Naive B cell (primary cell): ENCODE measurements at regions not wholly inside any gene's neighbourhood (a gene's known extent, or its start where the extent isn't known, plus 50 kb on each side); places are given as distances from the start of the nearest gene placed in this dataset.

Experiments used
- ATAC-seq, 2 donors: fragments of 150-1000 bp; cut with Tn5 transposase; 2 replicates each; pipeline ENCODE4 v1.10.0; 2021; ENCODE audit warnings: low read depth in 2 of 2, mild to moderate bottlenecking in 2 of 2, moderate library complexity in 2 of 2
- DNase-seq: peaks from one replicate; pipeline ENCODE4 v3.0.0; 2022
- H3K27ac Mint-ChIP-seq, 6 donors: one replicate each; pipeline ENCODE4 v1.8.0; 2020 to 2022; ENCODE audit warnings: mild to moderate bottlenecking in 6 of 6, mixed read lengths in 6 of 6, moderate library complexity in 5 of 6, inconsistent platforms in 2 of 6
- H3K27me3 Mint-ChIP-seq, 3 donors: one replicate each; pipeline ENCODE4 v1.8.0; 2021 to 2022; ENCODE audit warnings: mixed read lengths in 3 of 3, mild to moderate bottlenecking in 1 of 3
- H3K36me3 Mint-ChIP-seq, 2 donors: one replicate each; pipeline ENCODE4 v1.8.0; 2020 to 2022; ENCODE audit warnings: mixed read lengths in 2 of 2, inconsistent platforms in 1 of 2, mild to moderate bottlenecking in 1 of 2
- H3K4me1 Mint-ChIP-seq, 3 donors: one replicate each; pipeline ENCODE4 v1.8.0; 2020 to 2022; ENCODE audit warnings: mixed read lengths in 3 of 3, inconsistent platforms in 1 of 3, mild to moderate bottlenecking in 1 of 3, moderate library complexity in 1 of 3
- H3K4me3 Mint-ChIP-seq, 8 donors: one replicate each; pipeline ENCODE4 v1.8.0; 2020 to 2022; ENCODE audit warnings: mild to moderate bottlenecking in 8 of 8, mixed read lengths in 8 of 8, moderate library complexity in 8 of 8, inconsistent platforms in 2 of 8
- H3K9me3 Mint-ChIP-seq, 7 donors: one replicate each; pipeline ENCODE4 v1.8.0; 2020 to 2022; ENCODE audit warnings: mixed read lengths in 7 of 7, mild to moderate bottlenecking in 5 of 7, inconsistent platforms in 2 of 7, moderate library complexity in 1 of 7

DNA sequence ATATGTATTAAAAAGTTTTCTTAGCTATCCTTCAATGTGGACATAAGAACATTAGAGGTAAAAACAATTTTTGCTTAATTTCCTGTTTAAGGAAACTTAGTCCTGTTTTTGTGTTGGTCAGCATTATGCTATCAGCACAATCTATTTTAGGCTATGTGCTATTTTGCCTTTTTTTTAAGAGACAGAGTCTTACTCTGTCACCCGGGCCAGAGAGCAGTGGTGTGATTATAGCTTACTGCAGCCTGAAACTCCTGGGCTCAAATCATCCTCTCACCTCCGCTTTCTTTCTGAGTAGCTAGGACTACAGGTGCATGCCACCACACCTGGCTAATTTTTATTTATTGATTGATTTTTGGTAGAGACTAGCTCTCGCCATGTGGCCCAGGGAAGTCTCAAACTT, 199.1 kb upstream of the TMPRSS15 start:
- H3K27me3 Mint-ChIP-seq = peaks cover 0 to 2% (median 0%) of the 10 kb centered on the region in 3 donors
- H3K4me3 Mint-ChIP-seq = no peak overlapping the region
- DNase-seq (no peak), ATAC-seq (no peak)
- H3K27ac Mint-ChIP-seq = no peak overlapping the region
- peaks cover 0 to 14% (median 5%) of the 10 kb centered on the region in 7 donors for H3K9me3 Mint-ChIP-seq
- no peaks in the 10 kb centered on the region for H3K36me3 Mint-ChIP-seq
- no peaks in the 10 kb centered on the region for H3K4me1 Mint-ChIP-seq

DNA sequence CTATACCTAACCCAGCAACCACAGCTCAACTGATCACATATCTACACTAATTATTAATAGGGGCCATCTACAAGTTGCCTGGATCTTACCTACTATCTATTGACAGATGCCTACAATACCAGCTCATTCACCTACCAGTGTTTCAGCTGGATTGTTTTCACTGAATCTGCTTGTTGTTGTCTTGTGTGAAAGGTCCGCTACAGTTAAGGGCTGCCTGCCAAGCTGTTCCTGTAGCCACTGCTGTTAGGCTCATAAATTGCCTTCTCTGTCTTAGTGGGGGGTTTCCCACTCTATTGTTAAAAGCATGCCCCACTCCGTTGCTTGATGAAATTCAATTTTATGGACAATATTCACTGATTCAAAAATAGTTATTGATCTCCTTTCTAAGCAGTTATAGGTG, 199.7 kb upstream of the TMPRSS15 start:
- DNase-seq = no peak
- ATAC-seq = no peak
- no peak overlapping the region for H3K27ac Mint-ChIP-seq
- peaks cover 0 to 11% (median 5%) of the 10 kb centered on the region in 7 donors for H3K9me3 Mint-ChIP-seq
- H3K27me3 Mint-ChIP-seq = no peaks in the 10 kb centered on the region
- H3K4me1 Mint-ChIP-seq = no peaks in the 10 kb centered on the region
- H3K36me3 Mint-ChIP-seq = no peaks in the 10 kb centered on the region
- H3K4me3 Mint-ChIP-seq = no peak overlapping the region

DNA sequence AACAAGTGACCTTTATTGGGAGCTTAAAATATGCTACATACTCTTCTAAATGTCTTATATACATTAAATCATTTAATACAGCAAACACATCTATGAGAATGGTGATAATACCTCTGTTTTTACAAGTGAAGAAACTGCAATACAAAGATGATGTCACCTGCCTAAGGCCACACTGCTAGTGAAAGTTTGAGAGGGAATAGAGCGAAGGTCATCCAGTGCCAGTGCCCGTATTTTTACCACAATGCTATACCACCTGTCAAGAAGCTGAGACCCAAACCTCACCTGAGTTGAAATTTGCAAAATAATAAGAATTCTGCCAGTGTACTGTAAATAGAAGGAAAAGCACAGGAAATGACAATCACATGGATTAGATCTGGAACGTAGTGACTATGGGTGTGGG, 200.4 kb upstream of the TMPRSS15 start:
- Mint-ChIP-seq H3K9me3 (peaks cover 0 to 6% (median 3%) of the 10 kb centered on the region in 7 donors), H3K27me3 (no peaks in the 10 kb centered on the region)
- no peak for DNase-seq

DNA sequence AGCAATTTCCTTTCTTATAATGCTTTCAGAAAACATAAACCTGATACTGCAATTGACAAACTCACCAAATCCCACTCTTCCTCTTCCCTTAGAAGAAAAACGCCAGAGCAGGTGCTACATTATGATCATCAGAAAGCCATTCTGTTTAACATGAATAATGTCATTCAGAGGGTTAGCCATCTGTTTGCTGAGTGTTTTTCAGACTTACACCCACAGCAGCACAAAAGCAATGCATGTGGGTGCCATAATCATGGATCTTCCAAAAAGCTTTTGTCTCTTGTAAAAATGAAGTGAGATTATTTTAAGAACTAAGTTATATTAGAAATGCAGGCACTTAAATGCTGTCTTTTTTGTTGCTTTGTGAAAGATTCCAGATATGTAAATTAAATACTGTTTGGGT, 204.6 kb upstream of the TMPRSS15 start:
- DNase-seq (no peak), ATAC-seq (no peak)
- H3K4me1 Mint-ChIP-seq = no peaks in the 10 kb centered on the region
- no peak overlapping the region for H3K27ac Mint-ChIP-seq
- H3K36me3 Mint-ChIP-seq = no peaks in the 10 kb centered on the region
- no peaks in the 10 kb centered on the region for H3K9me3 Mint-ChIP-seq
- H3K4me3 Mint-ChIP-seq = no peak overlapping the region
- H3K27me3 Mint-ChIP-seq = no peaks in the 10 kb centered on the region

More for the DNA sequence above, 200.4 kb upstream of the TMPRSS15 start:
- Mint-ChIP-seq H3K4me1 (no peaks in the 10 kb centered on the region), H3K27ac (no peak overlapping the region), H3K36me3 (no peaks in the 10 kb centered on the region), H3K4me3 (no peak overlapping the region)
- ATAC-seq = no peak

DNA sequence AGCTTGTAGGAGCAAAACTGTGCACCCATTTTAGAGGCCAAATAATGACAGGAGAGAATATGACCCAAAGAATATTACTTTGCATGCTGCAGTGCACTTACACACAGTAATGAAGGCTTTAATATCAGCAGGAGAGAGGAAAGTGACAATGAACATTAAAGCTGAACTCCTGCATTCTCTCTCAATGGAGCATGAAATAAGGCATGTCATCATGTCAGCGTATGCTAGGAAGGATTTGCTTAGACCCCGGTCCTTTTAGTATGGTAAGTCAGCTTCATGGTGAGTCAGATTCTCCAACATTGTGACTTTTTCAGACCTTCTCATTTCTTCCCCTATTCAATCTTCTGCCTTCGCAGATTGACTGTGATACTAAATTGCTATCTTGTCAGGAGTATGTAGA, 210.7 kb upstream of the TMPRSS15 start:
- H3K36me3 Mint-ChIP-seq = no peaks in the 10 kb centered on the region
- DNase-seq (no peak), ATAC-seq (no peak)

DNA sequence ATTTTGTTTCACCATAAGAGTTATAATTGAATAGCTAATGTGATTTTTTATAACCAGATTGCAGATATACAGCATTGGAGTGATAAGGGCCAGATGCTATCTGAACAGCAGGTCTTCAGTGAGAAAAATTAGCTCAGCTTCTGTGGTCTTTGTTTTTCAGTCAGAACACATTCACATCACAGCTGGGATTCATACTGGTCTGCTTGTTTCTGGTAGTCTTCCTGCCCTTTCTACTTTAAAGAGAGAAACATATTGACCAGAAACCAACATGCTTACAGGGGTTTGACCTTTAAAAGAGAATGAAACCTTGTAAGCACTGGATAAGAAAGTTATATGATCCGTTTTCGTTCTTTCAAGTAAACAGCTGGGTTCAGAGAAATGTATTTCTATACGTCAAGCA, 213.7 kb upstream of the TMPRSS15 start:
- ATAC-seq (no peak), DNase-seq (no peak)
- Mint-ChIP-seq H3K9me3 (no peaks in the 10 kb centered on the region), H3K4me3 (no peak overlapping the region), H3K36me3 (no peaks in the 10 kb centered on the region), H3K27ac (no peak overlapping the region), H3K4me1 (no peaks in the 10 kb centered on the region), H3K27me3 (no peaks in the 10 kb centered on the region)

More for the DNA sequence above, 210.7 kb upstream of the TMPRSS15 start:
- no peaks in the 10 kb centered on the region for H3K4me1 Mint-ChIP-seq
- no peaks in the 10 kb centered on the region for H3K9me3 Mint-ChIP-seq
- no peaks in the 10 kb centered on the region for H3K27me3 Mint-ChIP-seq
- no peak overlapping the region for H3K27ac Mint-ChIP-seq
- no peak overlapping the region for H3K4me3 Mint-ChIP-seq

DNA sequence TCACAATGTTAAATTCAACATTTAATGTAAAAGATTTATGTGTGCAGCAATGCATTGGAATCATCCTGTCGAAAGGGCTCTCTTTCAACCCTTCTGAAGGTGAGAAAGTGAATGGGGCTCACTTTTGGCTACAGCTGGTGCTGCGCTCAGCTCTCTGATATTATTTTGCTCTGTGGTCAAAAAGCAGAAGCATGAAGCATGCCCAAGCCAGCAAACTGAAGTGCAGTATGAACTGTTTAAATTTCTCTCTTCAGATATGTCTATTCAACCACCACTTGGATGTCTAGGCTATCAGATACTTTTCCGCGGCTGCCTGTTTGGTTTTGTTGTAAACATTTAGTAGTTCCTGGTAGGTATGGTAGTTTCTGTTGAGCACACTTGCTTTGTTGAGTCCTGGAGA, 216.9 kb upstream of the TMPRSS15 start:
- Mint-ChIP-seq H3K4me1 (no peaks in the 10 kb centered on the region), H3K27ac (no peak overlapping the region), H3K9me3 (no peaks in the 10 kb centered on the region), H3K4me3 (no peak overlapping the region), H3K36me3 (no peaks in the 10 kb centered on the region), H3K27me3 (no peaks in the 10 kb centered on the region)
- no peak for DNase-seq
- no peak for ATAC-seq

DNA sequence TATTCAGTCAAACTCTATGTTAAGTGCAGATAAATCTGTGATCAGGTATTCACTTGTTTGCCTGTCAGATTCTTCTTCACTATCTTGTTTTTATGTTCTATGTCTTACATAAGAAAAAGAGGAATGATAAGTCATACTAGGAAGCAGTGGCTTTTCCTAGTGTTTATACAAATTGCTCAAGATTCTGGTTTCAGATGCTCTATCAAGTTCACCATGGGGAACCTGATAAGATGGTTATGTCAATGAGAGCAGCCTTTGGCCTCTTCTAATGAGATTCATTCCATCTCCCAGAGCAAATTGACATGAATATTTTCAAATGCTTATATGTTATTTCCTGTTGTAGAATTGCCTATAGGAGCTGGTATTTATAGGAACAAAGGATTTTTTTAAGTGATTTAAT, 218.8 kb upstream of the TMPRSS15 start:
- no peak for ATAC-seq
- H3K9me3 Mint-ChIP-seq = no peaks in the 10 kb centered on the region
- no peaks in the 10 kb centered on the region for H3K36me3 Mint-ChIP-seq
- DNase-seq = no peak
- no peak overlapping the region for H3K4me3 Mint-ChIP-seq
- H3K27me3 Mint-ChIP-seq = no peaks in the 10 kb centered on the region
- no peak overlapping the region for H3K27ac Mint-ChIP-seq
- H3K4me1 Mint-ChIP-seq = no peaks in the 10 kb centered on the region

DNA sequence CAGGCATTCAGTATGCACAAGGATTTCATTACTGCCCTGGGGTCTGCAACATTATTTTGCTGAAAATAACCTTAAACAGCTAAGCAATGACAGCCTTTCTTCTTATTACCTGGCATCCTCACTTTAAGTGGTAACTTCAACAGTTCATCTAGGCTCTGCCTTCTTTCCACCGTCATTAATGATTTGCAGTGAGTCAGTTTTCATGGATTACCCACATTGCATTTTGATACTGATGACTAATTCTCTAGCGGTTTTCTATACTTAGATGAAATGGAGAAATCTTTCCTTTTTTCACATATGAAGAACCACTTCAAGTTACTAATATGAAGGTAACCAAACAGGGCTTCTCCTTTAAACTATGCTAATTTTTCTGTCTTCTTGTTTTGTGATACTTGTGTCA, 226.9 kb upstream of the TMPRSS15 start:
- H3K27ac Mint-ChIP-seq = no peak overlapping the region
- H3K36me3 Mint-ChIP-seq = no peaks in the 10 kb centered on the region
- DNase-seq (no peak), ATAC-seq (no peak)
- H3K4me3 Mint-ChIP-seq = no peak overlapping the region
- H3K27me3 Mint-ChIP-seq = no peaks in the 10 kb centered on the region
- peaks cover 0 to 6% (median 0%) of the 10 kb centered on the region in 7 donors for H3K9me3 Mint-ChIP-seq
- peaks cover 12 to 23% (median 15%) of the 10 kb centered on the region in 3 donors for H3K4me1 Mint-ChIP-seq

DNA sequence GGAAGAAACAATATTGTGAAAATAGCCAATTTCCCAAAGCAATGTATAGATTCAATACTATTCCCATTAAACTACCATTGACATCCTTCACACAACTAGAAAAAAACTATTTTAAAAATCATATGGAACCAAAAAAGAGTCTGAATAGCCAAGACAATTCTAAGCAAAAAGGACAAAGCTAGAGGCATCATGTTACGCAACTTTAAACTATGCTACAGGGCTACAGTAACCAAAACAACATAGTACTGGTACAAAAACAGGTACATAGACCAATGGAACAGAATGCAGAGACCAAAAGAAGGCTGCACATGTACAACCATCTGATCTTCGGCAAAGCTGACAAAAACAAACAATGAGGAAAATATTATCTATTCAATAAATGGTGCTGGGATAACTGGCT, 233.3 kb upstream of the TMPRSS15 start:
- Mint-ChIP-seq H3K9me3 (peaks cover 0 to 8% (median 0%) of the 10 kb centered on the region in 7 donors), H3K4me3 (no peak overlapping the region), H3K27ac (no peak overlapping the region), H3K36me3 (no peaks in the 10 kb centered on the region), H3K27me3 (no peaks in the 10 kb centered on the region), H3K4me1 (peaks cover 12 to 15% (median 14%) of the 10 kb centered on the region in 3 donors)
- ATAC-seq (no peak), DNase-seq (no peak)

DNA sequence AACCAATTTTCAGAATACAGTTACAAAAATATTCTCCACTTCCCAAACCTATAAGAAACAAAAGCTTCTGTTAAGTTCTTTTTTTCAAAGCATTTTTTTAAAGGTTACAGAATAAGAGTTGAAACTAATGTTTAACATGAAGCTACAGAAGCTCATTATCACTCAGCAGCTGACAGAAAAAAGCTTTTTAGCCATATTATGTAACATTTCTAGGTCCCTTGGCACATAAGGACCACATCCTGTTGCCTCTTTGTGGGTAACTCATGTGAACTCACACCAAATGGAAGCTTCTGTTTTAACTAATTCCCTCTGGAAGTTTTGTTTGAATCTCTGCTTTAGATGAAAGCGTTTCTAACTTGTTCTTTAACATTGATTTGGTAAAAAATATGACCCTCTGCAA, 242.5 kb upstream of the TMPRSS15 start:
- Mint-ChIP-seq H3K36me3 (no peaks in the 10 kb centered on the region), H3K27ac (no peak overlapping the region), H3K27me3 (no peaks in the 10 kb centered on the region), H3K9me3 (no peaks in the 10 kb centered on the region), H3K4me3 (no peak overlapping the region), H3K4me1 (peaks cover 0 to 5% (median 4%) of the 10 kb centered on the region in 3 donors)
- no peak for ATAC-seq
- DNase-seq = no peak

DNA sequence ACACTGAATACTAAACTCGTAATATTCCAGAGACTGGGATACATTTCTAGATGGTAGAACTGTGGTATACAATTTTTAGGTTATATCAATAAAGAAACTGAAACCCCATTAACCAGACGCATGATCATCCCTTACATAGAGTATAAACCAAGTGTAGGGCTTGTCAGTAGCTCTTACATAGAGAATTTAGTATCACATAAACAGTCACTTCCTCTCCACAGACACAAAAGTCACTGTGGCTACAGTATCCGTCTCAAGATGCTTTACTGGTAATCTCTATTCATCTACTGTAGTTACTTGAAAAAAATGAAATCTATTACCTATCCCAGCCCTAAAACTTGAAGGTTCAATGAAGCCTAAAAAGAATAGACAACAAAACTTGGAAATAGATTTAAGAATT, 252.3 kb upstream of the TMPRSS15 start:
- Mint-ChIP-seq H3K27ac (no peak overlapping the region), H3K27me3 (no peaks in the 10 kb centered on the region), H3K36me3 (no peaks in the 10 kb centered on the region), H3K4me1 (no peaks in the 10 kb centered on the region), H3K9me3 (peaks cover 0 to 4% (median 0%) of the 10 kb centered on the region in 7 donors), H3K4me3 (no peak overlapping the region)
- no peak for ATAC-seq
- no peak for DNase-seq

DNA sequence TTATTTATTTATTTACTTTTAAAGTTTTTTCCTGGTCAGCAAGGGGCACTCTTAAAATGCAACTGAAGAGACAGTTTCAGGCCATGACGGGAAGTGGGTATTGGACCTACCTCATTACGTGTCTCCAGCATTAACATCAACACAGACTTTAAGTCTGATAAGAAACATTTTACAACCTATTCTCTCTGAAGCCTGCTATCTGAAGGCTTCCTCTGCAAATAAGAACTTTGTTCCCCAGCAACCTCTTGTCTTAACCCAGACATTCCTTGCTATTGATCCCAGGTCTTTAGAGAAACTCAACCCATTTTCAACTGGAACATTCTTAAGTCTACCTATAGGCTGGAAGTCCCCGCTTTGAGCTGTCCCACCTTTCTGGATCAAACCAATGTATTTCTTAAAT, 258.3 kb upstream of the TMPRSS15 start:
- Mint-ChIP-seq H3K9me3 (no peaks in the 10 kb centered on the region), H3K27ac (no peak overlapping the region), H3K4me1 (no peaks in the 10 kb centered on the region), H3K4me3 (no peak overlapping the region), H3K36me3 (no peaks in the 10 kb centered on the region), H3K27me3 (no peaks in the 10 kb centered on the region)
- no peak for DNase-seq
- ATAC-seq = no peak

DNA sequence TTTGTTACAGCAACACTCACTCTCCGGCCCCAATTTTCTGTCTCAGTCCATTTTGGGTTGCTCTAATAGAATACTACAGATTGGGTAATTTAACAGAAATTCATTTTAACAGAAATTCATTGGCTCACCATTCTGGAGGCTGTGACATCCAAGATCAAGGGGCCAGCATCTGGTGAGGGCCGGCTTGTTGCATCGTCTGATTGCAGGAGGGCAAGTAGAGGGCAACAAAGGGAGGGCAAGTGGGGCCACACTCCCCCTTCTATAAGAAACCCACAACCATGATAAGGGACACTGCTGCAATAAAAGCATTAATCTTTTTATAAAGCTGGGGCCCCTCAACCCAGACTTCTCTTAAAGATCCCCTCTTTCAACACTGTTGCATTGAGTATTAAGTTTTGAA, 260.1 kb upstream of the TMPRSS15 start:
- Mint-ChIP-seq H3K27ac (no peak overlapping the region), H3K4me1 (no peaks in the 10 kb centered on the region), H3K9me3 (no peaks in the 10 kb centered on the region), H3K27me3 (no peaks in the 10 kb centered on the region), H3K4me3 (no peak overlapping the region), H3K36me3 (no peaks in the 10 kb centered on the region)
- ATAC-seq = no peak
- no peak for DNase-seq

DNA sequence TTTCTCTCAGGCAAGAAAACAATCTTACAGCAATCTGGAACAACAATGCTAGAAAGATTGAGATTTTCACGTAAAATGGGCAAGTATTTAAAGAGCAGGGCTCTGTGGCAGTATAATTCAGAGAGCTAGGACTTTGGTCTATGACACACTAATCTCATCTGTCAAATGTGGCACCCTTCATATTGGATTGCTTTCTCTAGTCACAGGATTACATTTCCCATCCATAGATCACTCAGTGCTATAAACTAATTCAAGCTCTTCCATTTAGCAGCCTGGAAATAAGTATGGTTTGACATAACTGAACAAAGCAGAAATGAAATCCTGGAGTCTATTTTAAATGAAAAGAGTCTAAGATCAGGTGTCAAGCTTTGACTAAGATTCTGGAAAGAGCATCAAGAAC, 263.1 kb upstream of the TMPRSS15 start:
- H3K9me3 Mint-ChIP-seq = peaks cover 0 to 14% (median 6%) of the 10 kb centered on the region in 7 donors
- ATAC-seq = no peak
- no peaks in the 10 kb centered on the region for H3K27me3 Mint-ChIP-seq
- DNase-seq = no peak
- no peaks in the 10 kb centered on the region for H3K4me1 Mint-ChIP-seq
- no peak overlapping the region for H3K27ac Mint-ChIP-seq
- H3K36me3 Mint-ChIP-seq = no peaks in the 10 kb centered on the region
- H3K4me3 Mint-ChIP-seq = no peak overlapping the region
